ENCODE measurements at regions not wholly inside any gene's neighbourhood (a gene's known extent, or its start where the extent isn't known, plus 50 kb on each side); places are given as distances from the start of the nearest gene placed in this dataset.

DNA sequence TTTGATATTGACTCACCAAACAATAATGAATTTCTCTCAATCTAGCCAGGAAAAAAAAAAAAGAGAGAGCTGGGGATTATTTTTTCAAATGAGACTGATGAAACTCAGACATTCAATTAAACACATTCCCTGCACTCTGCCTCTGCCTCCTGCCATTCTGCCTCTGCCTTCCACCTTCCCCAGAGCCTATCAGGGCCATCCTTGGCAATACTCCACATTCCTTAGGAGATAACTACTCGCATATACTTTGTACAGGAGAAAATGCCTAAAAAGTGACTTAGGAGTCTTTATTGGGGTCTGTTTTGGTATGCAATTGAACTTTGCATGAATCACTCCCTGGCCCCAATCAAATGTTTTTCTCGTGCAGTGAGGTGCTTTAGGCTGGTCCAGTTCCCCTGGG is 246.6 kb upstream of the PLET1 start:
- BruUV-seq (replicated peaks), result no TSS peak

More for the DNA sequence above, 246.6 kb upstream of the PLET1 start:
- FAIRE-seq, result no peak
- DNase-seq (ENCODE audit: low spot score), result no peak
- intact Hi-C loops (cut with micrococcal nuclease; ENCODE audit: unreplicated experiment) (no loop called here), in situ Hi-C loops (cut with HindIII; ENCODE audit: extremely low pct_ligation_motif_present, low pct_unique_long_range_greater_than_20kb) (no loop called here)
- Histone ChIP-seq H3K9me3 (ENCODE audit: low read length) (no peaks in the 10 kb centered on the region), H2AFZ (ENCODE audit: low read length) (no peak overlapping the region), H3K9ac (ENCODE audit: insufficient read depth, low read depth, low read length) (no peak overlapping the region), H3K27ac (ENCODE audit: extremely low read length, insufficient read depth, low read length) (no peak overlapping the region), H3K4me1 (ENCODE audit: insufficient read depth, low read length) (no peaks in the 10 kb centered on the region), H4K20me1 (ENCODE audit: insufficient read depth, low read length) (no peaks in the 10 kb centered on the region), H3K79me2 (ENCODE audit: insufficient read depth, low read length) (no peaks in the 10 kb centered on the region), H3K4me2 (ENCODE audit: low read depth, low read length) (no peak overlapping the region), H3K27me3 (ENCODE audit: control insufficient read depth in 1 of 2, insufficient read depth in 2 of 2, low read length in 2 of 2) (no peaks in the 10 kb centered on the region), H3K36me3 (replicated peaks in 1 of 2; ENCODE audit: control insufficient read depth in 1 of 2, insufficient read depth in 2 of 2, low read length in 2 of 2) (no peaks in the 10 kb centered on the region), H3K4me3 (replicated peaks in 1 of 3; ENCODE audit: insufficient read depth in 1 of 3, low read depth in 2 of 3, low read length in 3 of 3) (no peak overlapping the region)
- 0% methylated on average over 2 of the region's 2 CpGs for WGBS (ENCODE audit: low lambda C conversion rate)
- POLR2A ChIA-PET, result no interaction called here
- CTCF ChIA-PET (ENCODE audit: low intra/inter-chr PET ratio, low total read pairs), result no interaction called here
- no peak for TF ChIP-seq ZNF350 (CRISPR knock-in tag; IDR thresholded peaks at IDR 0.05; ENCODE audit: borderline replicate concordance, low read depth)
- TF ChIP-seq, protein P1, sequence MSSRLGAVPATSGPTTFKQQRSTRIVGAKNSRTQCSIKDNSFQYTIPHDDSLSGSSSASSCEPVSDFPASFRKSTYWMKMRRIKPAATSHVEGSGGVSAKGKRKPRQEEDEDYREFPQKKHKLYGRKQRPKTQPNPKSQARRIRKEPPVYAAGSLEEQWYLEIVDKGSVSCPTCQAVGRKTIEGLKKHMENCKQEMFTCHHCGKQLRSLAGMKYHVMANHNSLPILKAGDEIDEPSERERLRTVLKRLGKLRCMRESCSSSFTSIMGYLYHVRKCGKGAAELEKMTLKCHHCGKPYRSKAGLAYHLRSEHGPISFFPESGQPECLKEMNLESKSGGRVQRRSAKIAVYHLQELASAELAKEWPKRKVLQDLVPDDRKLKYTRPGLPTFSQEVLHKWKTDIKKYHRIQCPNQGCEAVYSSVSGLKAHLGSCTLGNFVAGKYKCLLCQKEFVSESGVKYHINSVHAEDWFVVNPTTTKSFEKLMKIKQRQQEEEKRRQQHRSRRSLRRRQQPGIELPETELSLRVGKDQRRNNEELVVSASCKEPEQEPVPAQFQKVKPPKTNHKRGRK (CRISPR knock-in tag; IDR thresholded peaks at IDR 0.05), result no peak
- no peak for TF ChIP-seq ZFP37 (CRISPR knock-in tag; IDR thresholded peaks at IDR 0.05; ENCODE audit: borderline replicate concordance)
- no peak for TF ChIP-seq ELF3 (CRISPR knock-in tag; IDR thresholded peaks at IDR 0.05)
- no peak for TF ChIP-seq HMGA1 (CRISPR knock-in tag; conservative IDR thresholded peaks at IDR 0.05)
- no peak for TF ChIP-seq YEATS4 (CRISPR knock-in tag; IDR thresholded peaks at IDR 0.05; ENCODE audit: borderline replicate concordance)
- TF ChIP-seq KDM2A (CRISPR knock-in tag; IDR thresholded peaks at IDR 0.05; ENCODE audit: borderline replicate concordance, low read depth), result no peak
- no peak for TF ChIP-seq ZNF3 (CRISPR knock-in tag; IDR thresholded peaks at IDR 0.05)
- TF ChIP-seq TCF12 (IDR thresholded peaks at IDR 0.05), result no peak
- TF ChIP-seq TCF12 (CRISPR knock-in tag; IDR thresholded peaks at IDR 0.05), result no peak
- TF ChIP-seq, protein P2, sequence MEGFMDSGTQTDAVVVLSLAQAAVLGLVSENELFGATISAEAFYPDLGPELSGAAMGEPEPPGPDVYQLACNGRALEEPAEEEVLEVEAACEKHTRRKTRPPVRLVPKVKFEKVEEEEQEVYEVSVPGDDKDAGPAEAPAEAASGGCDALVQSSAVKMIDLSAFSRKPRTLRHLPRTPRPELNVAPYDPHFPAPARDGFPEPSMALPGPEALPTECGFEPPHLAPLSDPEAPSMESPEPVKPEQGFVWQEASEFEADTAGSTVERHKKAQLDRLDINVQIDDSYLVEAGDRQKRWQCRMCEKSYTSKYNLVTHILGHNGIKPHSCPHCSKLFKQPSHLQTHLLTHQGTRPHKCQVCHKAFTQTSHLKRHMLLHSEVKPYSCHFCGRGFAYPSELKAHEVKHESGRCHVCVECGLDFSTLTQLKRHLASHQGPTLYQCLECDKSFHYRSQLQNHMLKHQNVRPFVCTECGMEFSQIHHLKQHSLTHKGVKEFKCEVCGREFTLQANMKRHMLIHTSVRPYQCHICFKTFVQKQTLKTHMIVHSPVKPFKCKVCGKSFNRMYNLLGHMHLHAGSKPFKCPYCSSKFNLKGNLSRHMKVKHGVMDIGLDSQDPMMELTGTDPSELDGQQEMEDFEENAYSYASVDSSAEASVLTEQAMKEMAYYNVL (CRISPR knock-in tag; IDR thresholded peaks at IDR 0.05; ENCODE audit: borderline replicate concordance), result no peak
- TF ChIP-seq NCOA2 (CRISPR knock-in tag; IDR thresholded peaks at IDR 0.05), result no peak
- no peak for TF ChIP-seq ZKSCAN5 (CRISPR knock-in tag; IDR thresholded peaks at IDR 0.05)
- TF ChIP-seq, protein P3, sequence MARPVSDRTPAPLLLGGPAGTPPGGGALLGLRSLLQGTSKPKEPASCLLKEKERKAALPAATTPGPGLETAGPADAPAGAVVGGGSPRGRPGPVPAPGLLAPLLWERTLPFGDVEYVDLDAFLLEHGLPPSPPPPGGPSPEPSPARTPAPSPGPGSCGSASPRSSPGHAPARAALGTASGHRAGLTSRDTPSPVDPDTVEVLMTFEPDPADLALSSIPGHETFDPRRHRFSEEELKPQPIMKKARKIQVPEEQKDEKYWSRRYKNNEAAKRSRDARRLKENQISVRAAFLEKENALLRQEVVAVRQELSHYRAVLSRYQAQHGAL (CRISPR knock-in tag; IDR thresholded peaks at IDR 0.05; ENCODE audit: not compliant biosample characterization), result no peak
- TF ChIP-seq, protein P4, sequence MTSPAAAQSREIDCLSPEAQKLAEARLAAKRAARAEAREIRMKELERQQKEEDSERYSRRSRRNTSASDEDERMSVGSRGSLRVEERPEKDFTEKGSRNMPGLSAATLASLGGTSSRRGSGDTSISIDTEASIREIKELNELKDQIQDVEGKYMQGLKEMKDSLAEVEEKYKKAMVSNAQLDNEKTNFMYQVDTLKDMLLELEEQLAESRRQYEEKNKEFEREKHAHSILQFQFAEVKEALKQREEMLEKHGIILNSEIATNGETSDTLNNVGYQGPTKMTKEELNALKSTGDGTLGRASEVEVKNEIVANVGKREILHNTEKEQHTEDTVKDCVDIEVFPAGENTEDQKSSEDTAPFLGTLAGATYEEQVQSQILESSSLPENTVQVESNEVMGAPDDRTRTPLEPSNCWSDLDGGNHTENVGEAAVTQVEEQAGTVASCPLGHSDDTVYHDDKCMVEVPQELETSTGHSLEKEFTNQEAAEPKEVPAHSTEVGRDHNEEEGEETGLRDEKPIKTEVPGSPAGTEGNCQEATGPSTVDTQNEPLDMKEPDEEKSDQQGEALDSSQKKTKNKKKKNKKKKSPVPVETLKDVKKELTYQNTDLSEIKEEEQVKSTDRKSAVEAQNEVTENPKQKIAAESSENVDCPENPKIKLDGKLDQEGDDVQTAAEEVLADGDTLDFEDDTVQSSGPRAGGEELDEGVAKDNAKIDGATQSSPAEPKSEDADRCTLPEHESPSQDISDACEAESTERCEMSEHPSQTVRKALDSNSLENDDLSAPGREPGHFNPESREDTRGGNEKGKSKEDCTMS (CRISPR knock-in tag; conservative IDR thresholded peaks at IDR 0.05), result no peak
- no peak for TF ChIP-seq AGO1 (IDR thresholded peaks at IDR 0.05; ENCODE audit: low read depth, low read length, poor library complexity, severe bottlenecking)
- TF ChIP-seq PTBP1 (IDR thresholded peaks at IDR 0.05; ENCODE audit: low read depth, low read length, poor library complexity, severe bottlenecking), result no peak
- ATAC-seq, result no peak

All from HepG2 (cell line).